ENCODE measurements at regions not wholly inside any gene's neighbourhood (a gene's known extent, or its start where the extent isn't known, plus 50 kb on each side); places are given as distances from the start of the nearest gene placed in this dataset.

GRCh38 chr11:71071736-71072509 is 180.5 kb downstream of the SHANK2 start:
- no peak overlapping the region for H3K9ac ChIP-seq (ENCODE audit: insufficient read depth in 1 of 2, low read depth in 2 of 2, low read length in 2 of 2)
- DNase-seq (ENCODE audit: extremely low read depth in 1 of 4, low spot score in 3 of 4) (no peak), ATAC-seq (no peak), FAIRE-seq (no peak)
- no peak overlapping the region for H2AFZ ChIP-seq (ENCODE audit: low read depth, low read length)
- no peaks in the 10 kb centered on the region for H3K4me1 ChIP-seq (replicated peaks in 1 of 2; ENCODE audit: control insufficient read depth in 2 of 2, insufficient read depth in 2 of 2, low read length in 2 of 2)
- ChIA-PET POLR2A (no interaction called here), CTCF (ENCODE audit: low intra/inter-chr PET ratio) (no interaction called here)
- intact Hi-C loops (cut with micrococcal nuclease) (no loop called here), in situ Hi-C loops (cut with MboI) (loop anchor here (25.0 kb wide), 2 partner anchors 260 to 560 kb away; no protein-coding TSS in a partner anchor)
- H3K27me3 ChIP-seq (ENCODE audit: control insufficient read depth in 2 of 2, insufficient read depth in 2 of 2, low read length in 2 of 2): peaks cover 0 to 17% of the 10 kb centered on the region in 2 experiments; a peak in 2 of 5 replicates
- no peaks in the 10 kb centered on the region for H3K9me3 ChIP-seq (replicated peaks; ENCODE audit: control insufficient read depth, insufficient read depth, low read depth, low read length)
- no TSS peak for BruUV-seq (replicated peaks)
- H3K9me1 ChIP-seq (ENCODE audit: control insufficient read depth, insufficient read depth, low read length): no peaks in the 10 kb centered on the region
- 0 out of 2 replicates have a peak, but pooled peaks cover 4% of the 10 kb centered on the region for H4K20me1 ChIP-seq (replicated peaks; ENCODE audit: control insufficient read depth, insufficient read depth, low read length)
- no peaks in the 10 kb centered on the region for H3K79me2 ChIP-seq (ENCODE audit: control insufficient read depth, insufficient read depth, low read length)
- no peak overlapping the region for H3K4me3 ChIP-seq
- WGBS (ENCODE audit: insufficient coverage, low coverage, missing lambda C conversion rate): 4% methylated on average over 13 of the region's 15 CpGs
- H3K27ac ChIP-seq (ENCODE audit: extremely low read depth, low read depth, low read length): no peak overlapping the region
- H3K36me3 ChIP-seq (ENCODE audit: control insufficient read depth, insufficient read depth, low read length): no peaks in the 10 kb centered on the region
- H3K4me2 ChIP-seq (ENCODE audit: insufficient read depth, low read length): no peak overlapping the region
- TF ChIP-seq ZNF324 (CRISPR knock-in tag; IDR thresholded peaks at IDR 0.05) (no peak), ZBTB8A (IDR thresholded peaks at IDR 0.05; ENCODE audit: partially characterized antibody) (no peak), ZBTB7A (IDR thresholded peaks at IDR 0.05; ENCODE audit: borderline replicate concordance, control insufficient read depth, low read depth, low read length) (no peak), RAD21 (CRISPR knock-in tag; conservative IDR thresholded peaks at IDR 0.05 in 1 of 2, IDR thresholded peaks at IDR 0.05 in 1 of 2) (no peak), PYGO2 (tag; IDR thresholded peaks at IDR 0.05) (no peak), CHD7 (IDR thresholded peaks at IDR 0.05; ENCODE audit: low read depth, low read length) (no peak), CHD1 (IDR thresholded peaks at IDR 0.05; ENCODE audit: low read length) (no peak), ZNF79 (CRISPR knock-in tag; IDR thresholded peaks at IDR 0.05; ENCODE audit: low read depth) (no peak), ZNF140 (CRISPR knock-in tag; IDR thresholded peaks at IDR 0.05) (no peak), ZBTB1 (CRISPR knock-in tag; IDR thresholded peaks at IDR 0.05; ENCODE audit: borderline replicate concordance, low read depth) (no peak), ZNF263 (CRISPR knock-in tag; IDR thresholded peaks at IDR 0.05; ENCODE audit: borderline replicate concordance) (no peak)
